Fibroblast of the aortic adventitia (primary cell): ENCODE measurements at regions not wholly inside any gene's neighbourhood (a gene's known extent, or its start where the extent isn't known, plus 50 kb on each side); places are given as distances from the start of the nearest gene placed in this dataset.
A peak's percentile ranks its signal among the peaks of the same experiment; 100 is the strongest.

Experiments
- DNase-seq: peaks from one replicate; pipeline ENCODE4 v3.0.0-alpha.2; 2010; ENCODE audit warnings: low read depth
- H3K4me3 ChIP-seq: 2 replicates; pipeline ENCODE4 v1.5.1; 2011; ENCODE audit warnings: low read depth, mild to moderate bottlenecking, control low read depth, low read length, moderate library complexity
- CTCF ChIP-seq: IDR thresholded peaks from 2 replicates; pipeline ENCODE4 v1.5.1; 2011; ENCODE audit warnings: mild to moderate bottlenecking, low read length, control low read depth, inconsistent platforms; ENCODE audit not compliant: insufficient read depth

- DNase-seq, result peak; percentile 8
- no peak overlapping the region for H3K4me3 ChIP-seq
- no peak for TF ChIP-seq CTCF
These were observed 484.8 kb downstream of the PTPRC start for GRCh38 chr1:199123615-199124014.

GRCh38 chr1:199124351-199124750 lies 485.5 kb downstream of the PTPRC start:
- no peak overlapping the region for H3K4me3 ChIP-seq
- TF ChIP-seq CTCF, result no peak
- DNase-seq, result peak; percentile 74

GRCh38 chr1:199129247-199129646 lies 490.4 kb downstream of the PTPRC start:
- no peak for TF ChIP-seq CTCF
- no peak overlapping the region for H3K4me3 ChIP-seq
- peak; percentile 16 for DNase-seq

GRCh38 chr1:199132006-199132405 lies 493.2 kb downstream of the PTPRC start:
- H3K4me3 ChIP-seq, result no peak overlapping the region
- TF ChIP-seq CTCF, result no peak
- DNase-seq, result no peak

GRCh38 chr1:199135901-199136300 lies 497.1 kb downstream of the PTPRC start:
- no peak overlapping the region for H3K4me3 ChIP-seq
- no peak for TF ChIP-seq CTCF
- no peak for DNase-seq

- no peak for TF ChIP-seq CTCF
- no peak overlapping the region for H3K4me3 ChIP-seq
- DNase-seq, result no peak
These were observed 499.2 kb downstream of the PTPRC start for GRCh38 chr1:199138061-199138460.

GRCh38 chr1:199149591-199149990 lies 510.8 kb downstream of the PTPRC start:
- no peak for DNase-seq
- no peak for TF ChIP-seq CTCF
- H3K4me3 ChIP-seq, result no peak overlapping the region
